Osteoblast (primary cell): ENCODE measurements at regions not wholly inside any gene's neighbourhood (a gene's known extent, or its start where the extent isn't known, plus 50 kb on each side); places are given as distances from the start of the nearest gene placed in this dataset.

ENCODE experiments used
- DNase-seq: peaks from one replicate; pipeline ENCODE4 v3.0.0; 2011; ENCODE audit warnings: low spot score, mixed read lengths; ENCODE audit not compliant: insufficient read length; ENCODE audit errors: missing footprints
- H2AFZ ChIP-seq: 2 replicates; pipeline ENCODE4 v1.6.0; 2011; ENCODE audit warnings: mild to moderate bottlenecking, low read length
- H3K27ac ChIP-seq: 2 replicates; pipeline ENCODE4 v1.5.1; 2011; ENCODE audit warnings: mild to moderate bottlenecking, low read depth, low read length, moderate library complexity
- H3K27me3 ChIP-seq: 2 replicates; pipeline ENCODE4 v1.6.0; 2012; ENCODE audit warnings: mild to moderate bottlenecking, control low read depth, inconsistent platforms, low read length, moderate library complexity; ENCODE audit not compliant: insufficient read depth
- H3K36me3 ChIP-seq: 2 replicates; pipeline ENCODE4 v1.5.1; 2011; ENCODE audit warnings: mild to moderate bottlenecking, low read length, control low read depth, moderate library complexity; ENCODE audit not compliant: insufficient read depth
- H3K4me1 ChIP-seq: 2 replicates; pipeline ENCODE4 v1.5.1; 2011; ENCODE audit warnings: mild to moderate bottlenecking, low read length, control low read depth, moderate library complexity; ENCODE audit not compliant: insufficient read depth
- H3K4me2 ChIP-seq: 2 replicates; pipeline ENCODE4 v1.6.0; 2011; ENCODE audit warnings: mild to moderate bottlenecking, low read length; ENCODE audit not compliant: insufficient read depth
- H3K4me3 ChIP-seq: fragments of 200-600 bp; sonication (generic); 3 replicates; pipeline ENCODE4 v1.5.1; 2012; ENCODE audit warnings: mild to moderate bottlenecking, low read length, inconsistent platforms; ENCODE audit not compliant: insufficient read depth
- H3K79me2 ChIP-seq: 2 replicates; pipeline ENCODE4 v1.6.0; 2012; ENCODE audit warnings: mild to moderate bottlenecking, low read length, control low read depth, inconsistent platforms; ENCODE audit not compliant: insufficient read depth
- H3K9me3 ChIP-seq: 2 replicates; pipeline ENCODE4 v1.5.1; 2011; ENCODE audit warnings: low read depth, low read length, control low read depth
- H4K20me1 ChIP-seq: 2 replicates; pipeline ENCODE4 v1.6.0; 2012; ENCODE audit warnings: mild to moderate bottlenecking, low read length, control low read depth; ENCODE audit not compliant: insufficient read depth
- CTCF ChIP-seq: IDR thresholded peaks from 2 replicates; pipeline ENCODE4 v1.5.1; 2011; ENCODE audit warnings: mild to moderate bottlenecking, low read depth, low read length, moderate library complexity; ENCODE audit errors: extremely low read depth

- no peak overlapping the region for H3K27ac ChIP-seq
- no peaks in the 10 kb centered on the region for H3K79me2 ChIP-seq
- no peak overlapping the region for H3K4me2 ChIP-seq
- H2AFZ ChIP-seq, result no peak overlapping the region
- no peaks in the 10 kb centered on the region for H3K36me3 ChIP-seq
- H3K27me3 ChIP-seq, result peaks cover 2% of the 10 kb centered on the region
- no peak overlapping the region for H3K4me3 ChIP-seq
- H4K20me1 ChIP-seq, result no peaks in the 10 kb centered on the region
- TF ChIP-seq CTCF, result no peak
- no peak for DNase-seq
- no peaks in the 10 kb centered on the region for H3K9me3 ChIP-seq
- no peaks in the 10 kb centered on the region for H3K4me1 ChIP-seq
Observed at GRCh38 chr13:99725644-99726043, 224.4 kb downstream of the TM9SF2 start.

GRCh38 chr13:99724633-99725517 lies 223.6 kb downstream of the TM9SF2 start:
- Histone ChIP-seq H4K20me1 (no peaks in the 10 kb centered on the region), H3K79me2 (no peaks in the 10 kb centered on the region), H2AFZ (no peak overlapping the region), H3K27me3 (peaks cover 2% of the 10 kb centered on the region), H3K4me1 (no peaks in the 10 kb centered on the region), H3K36me3 (no peaks in the 10 kb centered on the region), H3K9me3 (no peaks in the 10 kb centered on the region), H3K4me2 (no peak overlapping the region), H3K27ac (no peak overlapping the region), H3K4me3 (no peak overlapping the region)
- no peak for TF ChIP-seq CTCF
- DNase-seq, result no peak

- H3K27me3 ChIP-seq, result peaks cover 2% of the 10 kb centered on the region
- no peaks in the 10 kb centered on the region for H4K20me1 ChIP-seq
- H3K36me3 ChIP-seq, result no peaks in the 10 kb centered on the region
- H3K4me3 ChIP-seq, result no peak overlapping the region
- H3K79me2 ChIP-seq, result no peaks in the 10 kb centered on the region
- H3K9me3 ChIP-seq, result no peaks in the 10 kb centered on the region
- H3K4me1 ChIP-seq, result no peaks in the 10 kb centered on the region
- no peak overlapping the region for H3K4me2 ChIP-seq
- H3K27ac ChIP-seq, result no peak overlapping the region
- no peak for DNase-seq
- H2AFZ ChIP-seq, result no peak overlapping the region
- TF ChIP-seq CTCF, result no peak
Observed at GRCh38 chr13:99723878-99724277, 222.6 kb downstream of the TM9SF2 start.

- H3K27me3 ChIP-seq, result peaks cover 2% of the 10 kb centered on the region
- no peak overlapping the region for H2AFZ ChIP-seq
- H3K9me3 ChIP-seq, result no peaks in the 10 kb centered on the region
- H3K4me1 ChIP-seq, result no peaks in the 10 kb centered on the region
- no peaks in the 10 kb centered on the region for H3K36me3 ChIP-seq
- H3K79me2 ChIP-seq, result no peaks in the 10 kb centered on the region
- no peak for TF ChIP-seq CTCF
- no peak overlapping the region for H3K27ac ChIP-seq
- H4K20me1 ChIP-seq, result no peaks in the 10 kb centered on the region
- H3K4me2 ChIP-seq, result no peak overlapping the region
- no peak overlapping the region for H3K4me3 ChIP-seq
- no peak for DNase-seq
Observed at GRCh38 chr13:99722931-99723330, 221.7 kb downstream of the TM9SF2 start.
